HepG2 (cell line): ENCODE measurements at regions not wholly inside any gene's neighbourhood (a gene's known extent, or its start where the extent isn't known, plus 50 kb on each side); places are given as distances from the start of the nearest gene placed in this dataset.

Experiments
- ATAC-seq: fragments of 200-7000 bp; cut with Tn5 transposase; 3 replicates; pipeline ENCODE4 v1.9.1; 2020; ENCODE audit warnings: mild to moderate bottlenecking, moderate library complexity
- BruUV-seq: library from RNA; stranded (reverse); fragments of 400-500 nt; replicated peaks from 2 replicates; lab custom pipeline; 2021; lab: Mats Ljungman, UMichigan
- CTCF ChIA-PET: fragments of 300-600 bp; formaldehyde crosslinking; extraction: SDS; loops from one replicate; lab custom pipeline; 2021; ENCODE audit warnings: low total read pairs, inconsistent platforms, low intra/inter-chr PET ratio; lab: Yijun Ruan, JAX
- POLR2A ChIA-PET: fragments of 350-600 bp; sonication (Branson Sonifier 250); formaldehyde crosslinking; loops from one replicate; lab custom pipeline; 2020; ENCODE audit warnings: antibody characterized with exemption, inconsistent platforms; lab: Yijun Ruan, JAX
- DNase-seq: peaks from one replicate; pipeline ENCODE4 v3.0.0-alpha.2; 2015; ENCODE audit warnings: low spot score
- FAIRE-seq: peaks from 3 replicates; lab custom pipeline; 2011; peaks lifted over from hg19 to GRCh38; lab: Jason Lieb, UNC
- H2AFZ ChIP-seq: one replicate; pipeline ENCODE4 v1.6.1; 2011; ENCODE audit warnings: low read length, inconsistent platforms
- H3K27ac ChIP-seq: fragments of 300-600 bp; 3 replicates; pipeline ENCODE4 v1.8.0; 2011; ENCODE audit warnings: mixed run types, mild to moderate bottlenecking, mixed read lengths, low read length, inconsistent platforms; ENCODE audit not compliant: insufficient read depth; ENCODE audit errors: extremely low read length
- H3K27me3 ChIP-seq, 2 experiments: fragments of 200-600 bp in 1 of 2; 2 replicates in 1 of 2; 3 replicates in 1 of 2; pipeline versions ENCODE4 v1.6.0 to v1.8.0; 2011; ENCODE audit warnings: low read length in 2 of 2, mild to moderate bottlenecking in 2 of 2, moderate library complexity in 2 of 2, inconsistent platforms in 1 of 2; ENCODE audit not compliant: insufficient read depth in 2 of 2, control insufficient read depth in 1 of 2
- H3K36me3 ChIP-seq, 2 experiments: fragments of 200-600 bp in 1 of 2; replicated peaks in 1 of 2; 2 replicates in 1 of 2; 3 replicates in 1 of 2; pipeline versions ENCODE4 v1.5.1 to v1.8.0; 2011; ENCODE audit warnings: low read length in 2 of 2, inconsistent platforms in 1 of 2; ENCODE audit not compliant: insufficient read depth in 2 of 2, control insufficient read depth in 1 of 2
- H3K4me1 ChIP-seq: 2 replicates; pipeline ENCODE4 v1.5.1; 2012; ENCODE audit warnings: low read length, inconsistent platforms; ENCODE audit not compliant: insufficient read depth
- H3K4me2 ChIP-seq: 2 replicates; pipeline ENCODE4 v1.6.0; 2011; ENCODE audit warnings: low read depth, low read length, inconsistent platforms
- H3K4me3 ChIP-seq, 3 experiments: fragments of 200-600 bp in 1 of 3; sonication (generic), shearing (Covaris generic) in 1 of 3; replicated peaks in 1 of 3; 2 replicates each; pipeline ENCODE4 v1.5.1; 2011 to 2016; ENCODE audit warnings: low read length in 3 of 3, inconsistent platforms in 2 of 3, low read depth in 2 of 3, mild to moderate bottlenecking in 2 of 3, control low read depth in 1 of 3, mixed read lengths in 1 of 3; ENCODE audit not compliant: insufficient read depth in 1 of 3
- H3K79me2 ChIP-seq: one replicate; pipeline ENCODE4 v1.6.1; 2011; ENCODE audit warnings: low read length, inconsistent platforms; ENCODE audit not compliant: insufficient read depth
- H3K9ac ChIP-seq: 2 replicates; pipeline ENCODE4 v1.6.0; 2011; ENCODE audit warnings: mild to moderate bottlenecking, low read depth, low read length, inconsistent platforms; ENCODE audit not compliant: insufficient read depth
- H3K9me3 ChIP-seq: 2 replicates; pipeline ENCODE4 v1.5.1; 2012; ENCODE audit warnings: mild to moderate bottlenecking, low read length
- H4K20me1 ChIP-seq: 2 replicates; pipeline ENCODE4 v1.6.0; 2011; ENCODE audit warnings: inconsistent platforms, mild to moderate bottlenecking, low read length, moderate library complexity; ENCODE audit not compliant: insufficient read depth
- JARID2 ChIP-seq: sonication (generic); formaldehyde crosslinking; IDR thresholded peaks from 2 replicates; pipeline ENCODE4 v1.8.1; 2023; ENCODE audit warnings: missing genetic modification reagents, inconsistent platforms; ENCODE audit not compliant: insufficient replicate concordance
- SRY ChIP-seq: sonication (generic); formaldehyde crosslinking; IDR thresholded peaks from 2 replicates; pipeline ENCODE4 v1.8.0; 2022; ENCODE audit warnings: mild to moderate bottlenecking, missing genetic modification reagents
- ZSCAN25 ChIP-seq: sonication (generic); formaldehyde crosslinking; IDR thresholded peaks from 2 replicates; pipeline ENCODE4 v1.8.0; 2022; ENCODE audit warnings: mild to moderate bottlenecking, missing genetic modification reagents
- ZSCAN9 ChIP-seq: IDR thresholded peaks from 2 replicates; pipeline ENCODE4 v1.6.1; 2016; ENCODE audit warnings: borderline replicate concordance
- WGBS: methylation state at CpG from one replicate; pipeline ENCODE4 v1.1.6; 2017; ENCODE audit warnings: low lambda C conversion rate; 5-methylcytosine and 5-hydroxymethylcytosine counted together
- in situ Hi-C: cut with HindIII; loops from 2 replicates; pipeline ENCODE4 v1.10.0; 2017; ENCODE audit warnings: low pct_unique_long_range_greater_than_20kb; ENCODE audit not compliant: extremely low pct_ligation_motif_present
- intact Hi-C: fragments of 100-400 bp; cut with micrococcal nuclease; formaldehyde crosslinking; loops from one replicate; pipeline ENCODE4 v1.10.0; 2022; ENCODE audit not compliant: unreplicated experiment
- TF ChIP-seq, protein P1 (sequence below): sonication (generic); formaldehyde crosslinking; IDR thresholded peaks from 2 replicates; pipeline ENCODE4 v1.5.0; 2020; ENCODE audit warnings: mild to moderate bottlenecking, missing genetic modification reagents
- TF ChIP-seq, protein P2 (sequence below): sonication (generic); formaldehyde crosslinking; IDR thresholded peaks from 2 replicates; pipeline ENCODE4 v1.4.0; 2020; ENCODE audit warnings: missing genetic modification reagents

DNA sequence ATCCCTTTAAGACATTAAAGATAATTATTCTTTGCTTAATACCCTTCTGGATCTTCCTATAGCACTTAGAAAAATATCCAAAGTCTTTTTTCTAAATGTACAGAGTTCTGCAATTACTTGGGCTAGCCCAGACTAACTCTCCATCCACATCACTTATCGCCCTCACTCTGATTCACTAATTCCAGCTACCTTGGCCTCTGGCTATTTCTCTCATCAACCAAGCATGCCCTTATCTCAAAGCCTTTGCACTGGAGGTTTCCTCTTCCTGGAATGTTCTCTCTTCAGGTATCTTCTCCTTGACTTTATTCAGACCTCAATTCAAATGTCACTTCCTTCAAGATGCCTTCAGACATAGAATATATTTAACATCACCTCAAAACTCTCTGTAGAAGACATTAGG is 345.1 kb upstream of the SMIM31 start:
- FAIRE-seq (no peak), DNase-seq (no peak), ATAC-seq (no peak)
- no peak overlapping the region for H3K27ac ChIP-seq
- no TSS peak for BruUV-seq
- CTCF ChIA-PET, result no interaction called here
- no peaks in the 10 kb centered on the region for H4K20me1 ChIP-seq
- in situ Hi-C loops, result no loop called here
- H3K4me3 ChIP-seq, result no peak overlapping the region
- H2AFZ ChIP-seq, result no peak overlapping the region
- POLR2A ChIA-PET, result no interaction called here
- no peaks in the 10 kb centered on the region for H3K27me3 ChIP-seq
- H3K36me3 ChIP-seq, result no peaks in the 10 kb centered on the region
- intact Hi-C loops, result no loop called here
- WGBS, result 0% methylated on average over 1 of the region's 1 CpG
- no peak overlapping the region for H3K4me2 ChIP-seq
- no peaks in the 10 kb centered on the region for H3K9me3 ChIP-seq
- no peaks in the 10 kb centered on the region for H3K79me2 ChIP-seq
- TF ChIP-seq, protein P1, sequence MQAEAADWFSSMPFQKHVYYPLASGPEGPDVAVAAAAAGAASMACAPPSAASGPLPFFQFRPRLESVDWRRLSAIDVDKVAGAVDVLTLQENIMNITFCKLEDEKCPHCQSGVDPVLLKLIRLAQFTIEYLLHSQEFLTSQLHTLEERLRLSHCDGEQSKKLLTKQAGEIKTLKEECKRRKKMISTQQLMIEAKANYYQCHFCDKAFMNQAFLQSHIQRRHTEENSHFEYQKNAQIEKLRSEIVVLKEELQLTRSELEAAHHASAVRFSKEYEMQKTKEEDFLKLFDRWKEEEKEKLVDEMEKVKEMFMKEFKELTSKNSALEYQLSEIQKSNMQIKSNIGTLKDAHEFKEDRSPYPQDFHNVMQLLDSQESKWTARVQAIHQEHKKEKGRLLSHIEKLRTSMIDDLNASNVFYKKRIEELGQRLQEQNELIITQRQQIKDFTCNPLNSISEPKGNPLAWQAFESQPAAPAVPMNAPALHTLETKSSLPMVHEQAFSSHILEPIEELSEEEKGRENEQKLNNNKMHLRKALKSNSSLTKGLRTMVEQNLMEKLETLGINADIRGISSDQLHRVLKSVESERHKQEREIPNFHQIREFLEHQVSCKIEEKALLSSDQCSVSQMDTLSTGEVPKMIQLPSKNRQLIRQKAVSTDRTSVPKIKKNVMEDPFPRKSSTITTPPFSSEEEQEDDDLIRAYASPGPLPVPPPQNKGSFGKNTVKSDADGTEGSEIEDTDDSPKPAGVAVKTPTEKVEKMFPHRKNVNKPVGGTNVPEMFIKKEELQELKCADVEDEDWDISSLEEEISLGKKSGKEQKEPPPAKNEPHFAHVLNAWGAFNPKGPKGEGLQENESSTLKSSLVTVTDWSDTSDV (CRISPR knock-in tag), result no peak
- TF ChIP-seq, protein P2, sequence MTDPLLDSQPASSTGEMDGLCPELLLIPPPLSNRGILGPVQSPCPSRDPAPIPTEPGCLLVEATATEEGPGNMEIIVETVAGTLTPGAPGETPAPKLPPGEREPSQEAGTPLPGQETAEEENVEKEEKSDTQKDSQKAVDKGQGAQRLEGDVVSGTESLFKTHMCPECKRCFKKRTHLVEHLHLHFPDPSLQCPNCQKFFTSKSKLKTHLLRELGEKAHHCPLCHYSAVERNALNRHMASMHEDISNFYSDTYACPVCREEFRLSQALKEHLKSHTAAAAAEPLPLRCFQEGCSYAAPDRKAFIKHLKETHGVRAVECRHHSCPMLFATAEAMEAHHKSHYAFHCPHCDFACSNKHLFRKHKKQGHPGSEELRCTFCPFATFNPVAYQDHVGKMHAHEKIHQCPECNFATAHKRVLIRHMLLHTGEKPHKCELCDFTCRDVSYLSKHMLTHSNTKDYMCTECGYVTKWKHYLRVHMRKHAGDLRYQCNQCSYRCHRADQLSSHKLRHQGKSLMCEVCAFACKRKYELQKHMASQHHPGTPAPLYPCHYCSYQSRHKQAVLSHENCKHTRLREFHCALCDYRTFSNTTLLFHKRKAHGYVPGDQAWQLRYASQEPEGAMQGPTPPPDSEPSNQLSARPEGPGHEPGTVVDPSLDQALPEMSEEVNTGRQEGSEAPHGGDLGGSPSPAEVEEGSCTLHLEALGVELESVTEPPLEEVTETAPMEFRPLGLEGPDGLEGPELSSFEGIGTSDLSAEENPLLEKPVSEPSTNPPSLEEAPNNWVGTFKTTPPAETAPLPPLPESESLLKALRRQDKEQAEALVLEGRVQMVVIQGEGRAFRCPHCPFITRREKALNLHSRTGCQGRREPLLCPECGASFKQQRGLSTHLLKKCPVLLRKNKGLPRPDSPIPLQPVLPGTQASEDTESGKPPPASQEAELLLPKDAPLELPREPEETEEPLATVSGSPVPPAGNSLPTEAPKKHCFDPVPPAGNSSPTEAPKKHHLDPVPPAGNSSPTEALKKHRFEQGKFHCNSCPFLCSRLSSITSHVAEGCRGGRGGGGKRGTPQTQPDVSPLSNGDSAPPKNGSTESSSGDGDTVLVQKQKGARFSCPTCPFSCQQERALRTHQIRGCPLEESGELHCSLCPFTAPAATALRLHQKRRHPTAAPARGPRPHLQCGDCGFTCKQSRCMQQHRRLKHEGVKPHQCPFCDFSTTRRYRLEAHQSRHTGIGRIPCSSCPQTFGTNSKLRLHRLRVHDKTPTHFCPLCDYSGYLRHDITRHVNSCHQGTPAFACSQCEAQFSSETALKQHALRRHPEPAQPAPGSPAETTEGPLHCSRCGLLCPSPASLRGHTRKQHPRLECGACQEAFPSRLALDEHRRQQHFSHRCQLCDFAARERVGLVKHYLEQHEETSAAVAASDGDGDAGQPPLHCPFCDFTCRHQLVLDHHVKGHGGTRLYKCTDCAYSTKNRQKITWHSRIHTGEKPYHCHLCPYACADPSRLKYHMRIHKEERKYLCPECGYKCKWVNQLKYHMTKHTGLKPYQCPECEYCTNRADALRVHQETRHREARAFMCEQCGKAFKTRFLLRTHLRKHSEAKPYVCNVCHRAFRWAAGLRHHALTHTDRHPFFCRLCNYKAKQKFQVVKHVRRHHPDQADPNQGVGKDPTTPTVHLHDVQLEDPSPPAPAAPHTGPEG (CRISPR knock-in tag), result no peak
- TF ChIP-seq ZSCAN9 (CRISPR knock-in tag) (no peak), SRY (no peak), ZSCAN25 (CRISPR knock-in tag) (no peak), JARID2 (CRISPR knock-in tag) (no peak)
- no peaks in the 10 kb centered on the region for H3K4me1 ChIP-seq
- no peak overlapping the region for H3K9ac ChIP-seq
